GM21367 (cell line): ENCODE measurements at regions not wholly inside any gene's neighbourhood (a gene's known extent, or its start where the extent isn't known, plus 50 kb on each side); places are given as distances from the start of the nearest gene placed in this dataset.
"Not testable (repeated sequence)": the region's sequence is repeated elsewhere in the genome, so short reads cannot be mapped to it uniquely, and the experiment has no call there.

Source experiments
- ATAC-seq: cut with Tn5 transposase; IDR thresholded peaks from one replicate; pipeline ENCODE4 v1.9.1; 2021; ENCODE audit not compliant: unreplicated experiment

- no peak for ATAC-seq
These were observed 1655.8 kb downstream of the REEP3 start for GRCh38 chr10:65176994-65177393.

DNA sequence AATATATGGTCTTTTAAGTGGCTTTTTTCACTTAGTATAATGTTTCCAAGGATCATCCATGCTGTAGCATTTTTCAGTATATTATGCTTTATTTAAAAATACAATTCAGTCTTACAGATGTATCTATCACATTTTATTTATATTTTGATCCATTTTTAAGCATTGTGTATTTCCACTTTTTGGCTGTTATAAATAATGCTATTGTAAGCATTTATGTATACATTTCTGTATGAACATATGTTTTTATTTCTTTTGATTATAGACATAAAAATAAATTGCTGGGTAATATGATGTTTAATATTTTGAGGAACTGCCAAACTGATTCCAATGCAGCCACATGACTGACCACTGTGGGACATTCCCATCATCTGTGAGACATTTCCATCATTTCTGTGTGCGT lies 1662.0 kb downstream of the REEP3 start:
- ATAC-seq = no peak

GRCh38 chr10:65186668-65187067 lies 1665.5 kb downstream of the REEP3 start:
- not testable (repeated sequence) for ATAC-seq

GRCh38 chr10:65194126-65194525 lies 1672.9 kb downstream of the REEP3 start:
- ATAC-seq = no peak

- no peak for ATAC-seq
These were observed 1673.4 kb downstream of the REEP3 start for GRCh38 chr10:65194555-65194954.

GRCh38 chr10:65196111-65196510 lies 1674.9 kb downstream of the REEP3 start:
- ATAC-seq = no peak

- ATAC-seq = no peak
These were observed 1676.7 kb downstream of the REEP3 start for GRCh38 chr10:65197935-65198334.

DNA sequence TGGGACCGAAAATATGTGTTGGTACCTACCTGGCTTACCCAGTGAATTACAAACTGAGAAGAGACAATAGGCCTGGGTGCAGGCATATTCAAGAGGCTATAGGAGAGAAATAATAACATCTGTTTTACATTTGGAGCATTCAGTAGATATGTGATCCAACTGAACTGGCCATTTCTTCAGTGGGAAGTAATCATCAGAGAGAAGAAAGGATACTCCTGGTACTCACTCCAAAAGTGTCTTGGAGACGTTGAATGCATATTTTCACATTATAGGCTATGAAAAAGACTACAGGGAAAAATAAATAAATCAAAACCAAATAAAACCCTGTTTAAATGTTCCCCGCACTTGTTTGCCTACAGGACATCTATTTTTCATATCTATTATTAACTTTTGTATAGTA lies 1680.3 kb downstream of the REEP3 start:
- ATAC-seq = no peak

DNA sequence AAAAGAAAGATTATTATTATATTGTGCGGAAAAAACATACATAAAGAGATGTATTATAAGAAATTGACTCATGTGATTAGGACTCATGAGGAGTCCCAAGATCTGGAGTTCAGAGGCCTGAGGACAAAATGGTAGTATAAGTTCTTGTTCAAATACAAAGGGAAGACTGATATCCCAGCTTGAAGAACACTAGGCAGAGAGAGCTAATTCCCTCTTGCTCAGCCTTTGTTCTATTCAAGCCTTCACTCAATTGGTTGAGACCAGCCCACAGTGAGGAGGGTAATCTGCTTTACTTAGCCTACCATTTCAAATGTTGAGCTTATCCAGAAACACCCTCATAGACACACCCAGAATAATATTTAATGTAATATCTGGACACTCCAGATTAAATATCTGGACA lies 1683.8 kb downstream of the REEP3 start:
- ATAC-seq = no peak

DNA sequence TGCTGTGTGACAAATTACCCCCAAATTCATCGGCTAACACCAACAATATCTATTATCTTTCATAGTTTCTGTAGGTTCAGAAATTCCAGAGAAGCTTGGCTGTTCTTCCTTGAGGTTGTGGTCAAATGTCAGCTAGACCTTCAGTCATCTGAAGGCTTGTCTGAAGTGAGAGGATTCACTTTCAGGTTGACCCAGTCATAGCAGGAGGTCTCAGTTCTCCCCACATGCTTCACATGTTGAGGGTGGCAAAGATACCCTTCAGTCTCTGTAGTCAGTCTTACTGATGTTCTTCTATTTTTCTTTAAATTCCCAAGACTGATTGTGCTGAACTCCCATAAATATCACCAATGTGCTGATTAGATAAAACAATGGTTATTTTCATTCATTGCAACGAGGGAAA lies 1692.0 kb downstream of the REEP3 start:
- ATAC-seq = no peak

DNA sequence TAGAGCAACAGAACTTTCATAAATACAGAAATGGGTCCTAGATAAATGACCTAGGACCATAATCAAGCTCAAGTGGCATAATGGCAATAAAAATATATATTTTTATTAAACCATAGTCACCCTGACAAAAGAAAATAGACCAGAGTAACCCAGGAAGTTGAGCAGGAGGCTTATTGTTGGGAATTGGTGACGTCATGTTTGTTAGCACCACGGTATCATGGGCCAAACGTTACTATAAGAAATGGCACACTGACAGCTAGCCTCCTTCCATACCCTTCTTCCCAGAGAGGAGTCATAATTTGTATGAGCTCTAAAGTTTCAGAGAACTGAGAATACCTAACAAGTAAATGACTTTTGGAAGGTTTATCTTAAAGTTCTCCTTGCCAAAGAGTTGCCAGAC lies 1698.2 kb downstream of the REEP3 start:
- ATAC-seq = no peak

- no peak for ATAC-seq
These were observed 1694.7 kb upstream of the LRRTM3 start for GRCh38 chr10:65231148-65231547.

- no peak for ATAC-seq
These were observed 1691.6 kb upstream of the LRRTM3 start for GRCh38 chr10:65234261-65234660.

GRCh38 chr10:65235266-65235665 lies 1690.6 kb upstream of the LRRTM3 start:
- no peak for ATAC-seq

DNA sequence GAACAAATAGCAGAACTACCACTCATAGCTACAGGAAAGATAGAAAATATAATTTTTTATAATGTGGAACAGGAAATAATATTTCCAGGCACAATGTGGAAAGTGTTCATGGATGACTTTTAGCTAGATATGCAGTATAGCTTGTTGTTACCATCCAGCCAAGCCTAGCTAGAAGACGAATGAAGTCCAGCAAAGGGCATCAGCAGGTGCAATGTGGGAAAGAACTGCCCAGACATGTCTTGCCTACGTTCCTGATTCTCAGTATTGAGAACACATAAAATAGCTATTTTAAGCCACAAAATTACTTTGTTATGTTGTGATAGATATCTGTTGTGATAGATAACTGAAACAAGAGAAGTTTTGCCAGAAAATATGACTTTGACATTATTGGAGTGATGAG lies 1690.0 kb upstream of the LRRTM3 start:
- ATAC-seq = no peak

GRCh38 chr10:65265451-65265954 lies 1660.3 kb upstream of the LRRTM3 start:
- no peak for ATAC-seq

DNA sequence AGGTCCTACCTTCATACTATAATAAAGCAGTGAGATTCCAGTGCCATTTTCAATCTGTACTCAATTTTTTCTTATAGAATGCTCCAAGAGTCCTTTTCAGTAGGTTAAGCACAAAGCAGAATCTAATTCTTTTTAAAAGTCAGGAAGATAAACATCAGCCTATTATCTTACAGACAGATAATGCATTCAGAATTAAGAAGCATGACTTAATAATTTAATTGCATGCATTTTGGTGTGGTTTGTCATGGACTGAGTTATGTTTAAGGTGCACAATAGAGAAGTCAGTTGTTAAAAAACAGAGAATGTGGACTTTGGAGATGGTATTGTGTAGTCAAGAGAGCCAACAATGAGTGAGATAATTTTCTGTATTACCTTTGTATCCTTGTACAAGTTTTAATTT lies 1656.3 kb upstream of the LRRTM3 start:
- not testable (repeated sequence) for ATAC-seq

- no peak for ATAC-seq
These were observed 1654.9 kb upstream of the LRRTM3 start for GRCh38 chr10:65270969-65271368.

- ATAC-seq = no peak
These were observed 1652.7 kb upstream of the LRRTM3 start for GRCh38 chr10:65273115-65273514.

GRCh38 chr10:65275296-65275695 lies 1650.5 kb upstream of the LRRTM3 start:
- no peak for ATAC-seq

- ATAC-seq = no peak
These were observed 1641.3 kb upstream of the LRRTM3 start for GRCh38 chr10:65284495-65285041.

GRCh38 chr10:65285726-65286125 lies 1640.1 kb upstream of the LRRTM3 start:
- ATAC-seq = not testable (repeated sequence)

DNA sequence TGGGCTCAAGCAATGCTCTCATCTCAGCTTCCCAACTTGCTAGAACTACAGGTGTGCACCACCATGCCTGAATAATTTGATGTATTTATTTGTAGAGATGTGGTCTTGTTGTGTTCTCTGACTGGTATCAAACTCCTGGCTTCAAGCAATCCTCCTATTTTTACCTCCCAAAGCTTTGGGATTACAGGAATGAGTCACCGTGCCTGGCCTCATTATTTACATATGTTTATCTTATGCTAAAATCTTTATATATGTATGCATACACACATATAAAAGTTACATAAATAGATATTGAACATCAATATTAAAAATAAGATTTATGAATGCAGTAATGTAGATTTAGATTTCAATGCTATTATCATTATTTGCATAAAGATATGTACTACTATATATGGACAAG lies 1634.5 kb upstream of the LRRTM3 start:
- ATAC-seq = no peak
